Endothelial cell of umbilical vein (primary cell): ENCODE measurements at regions not wholly inside any gene's neighbourhood (a gene's known extent, or its start where the extent isn't known, plus 50 kb on each side); places are given as distances from the start of the nearest gene placed in this dataset.

Experiments
- BruUV-seq: library from RNA; stranded (reverse); fragments of 400-500 nt; replicated peaks from 2 replicates; lab custom pipeline; 2021; lab: Mats Ljungman, UMichigan
- CTCF ChIA-PET: fragments of 300-600, 350-600 bp; sonication (Branson Sonifier 250); formaldehyde crosslinking; loops from one replicate; lab custom pipeline; 2021; ENCODE audit warnings: antibody characterized with exemption, inconsistent platforms; lab: Charles Lee
- POLR2A ChIA-PET: fragments of 300-600, 350-600 bp; sonication (Branson Sonifier 250); formaldehyde crosslinking; loops from one replicate; lab custom pipeline; 2021; ENCODE audit warnings: antibody characterized with exemption, inconsistent platforms; lab: Charles Lee
- DNase-seq: peaks from one replicate; pipeline ENCODE4 v3.0.0-alpha.2; 2011; ENCODE audit warnings: low read depth, low spot score
- FAIRE-seq: peaks from 2 replicates; lab custom pipeline; 2011; peaks lifted over from hg19 to GRCh38; lab: Jason Lieb, UNC
- H2AFZ ChIP-seq: 2 replicates; pipeline ENCODE4 v1.6.0; 2012; ENCODE audit warnings: low read depth, low read length, control low read depth, inconsistent platforms
- H3K27ac ChIP-seq: 2 replicates; pipeline ENCODE4 v1.5.1; 2011; ENCODE audit warnings: low read depth, mild to moderate bottlenecking, control low read depth, low read length, moderate library complexity; ENCODE audit not compliant: insufficient read depth
- H3K27me3 ChIP-seq, 2 experiments: 2 replicates each; pipeline versions ENCODE4 v1.6.0 to v1.6.1; 2011; ENCODE audit warnings: low read length in 2 of 2, mixed read lengths in 1 of 2; ENCODE audit not compliant: control insufficient read depth in 2 of 2, insufficient read depth in 2 of 2
- H3K36me3 ChIP-seq, 2 experiments: 2 replicates in 1 of 2; 3 replicates in 1 of 2; pipeline ENCODE4 v1.5.1; 2011; ENCODE audit warnings: low read length in 2 of 2, mild to moderate bottlenecking in 1 of 2, moderate library complexity in 1 of 2; ENCODE audit not compliant: control insufficient read depth in 2 of 2, insufficient read depth in 2 of 2; ENCODE audit errors: extremely low read depth in 1 of 2
- H3K4me1 ChIP-seq: 3 replicates; pipeline ENCODE4 v1.5.1; 2011; ENCODE audit warnings: mild to moderate bottlenecking, low read length; ENCODE audit not compliant: control insufficient read depth, insufficient read depth; ENCODE audit errors: extremely low read depth
- H3K4me2 ChIP-seq: 2 replicates; pipeline ENCODE4 v1.6.1; 2011; ENCODE audit warnings: low read length, control low read depth, mixed read lengths; ENCODE audit not compliant: insufficient read depth
- H3K4me3 ChIP-seq, 3 experiments: fragments of 200-600 bp in 1 of 3; sonication (generic), shearing (Covaris generic) in 1 of 3; replicated peaks in 1 of 3; 2 replicates each; pipeline ENCODE4 v1.5.1; 2011 to 2016; ENCODE audit warnings: control low read depth in 3 of 3, low read length in 3 of 3, mild to moderate bottlenecking in 2 of 3, inconsistent platforms in 1 of 3, low read depth in 1 of 3, moderate library complexity in 1 of 3; ENCODE audit not compliant: insufficient read depth in 1 of 3
- H3K79me2 ChIP-seq: 2 replicates; pipeline ENCODE4 v1.6.0; 2012; ENCODE audit warnings: low read length, inconsistent platforms; ENCODE audit not compliant: control insufficient read depth, insufficient read depth
- H3K9ac ChIP-seq: replicated peaks from 2 replicates; pipeline ENCODE3; 2011; ENCODE audit warnings: low read length, control low read depth; ENCODE audit not compliant: insufficient read depth; ENCODE audit errors: extremely low read depth
- H3K9me1 ChIP-seq: replicated peaks from 3 replicates; pipeline ENCODE4 v1.6.0; 2011; ENCODE audit warnings: mild to moderate bottlenecking, low read length; ENCODE audit not compliant: control insufficient read depth, insufficient read depth; ENCODE audit errors: extremely low read depth
- H3K9me3 ChIP-seq: replicated peaks from 2 replicates; pipeline ENCODE4 v1.5.1; 2012; ENCODE audit warnings: low read length, inconsistent platforms; ENCODE audit not compliant: control insufficient read depth, insufficient read depth
- H4K20me1 ChIP-seq: replicated peaks from 2 replicates; pipeline ENCODE3; 2011; ENCODE audit warnings: mild to moderate bottlenecking, low read length; ENCODE audit not compliant: control insufficient read depth, insufficient read depth; ENCODE audit errors: extremely low read depth
- JUN ChIP-seq: IDR thresholded peaks from 2 replicates; pipeline ENCODE4 v1.6.1; 2011; ENCODE audit warnings: borderline replicate concordance, low read depth; ENCODE audit not compliant: insufficient read length, insufficient read depth
- MYC ChIP-seq: IDR thresholded peaks from one replicate; pipeline ENCODE4 v1.6.1; 2011; ENCODE audit warnings: mild to moderate bottlenecking, low read depth, low read length
- POLR2A ChIP-seq: IDR thresholded peaks from 2 replicates; pipeline ENCODE4 v1.6.1; 2012; ENCODE audit warnings: low read depth, mild to moderate bottlenecking, control low read depth, low read length
- POLR2AphosphoS5 ChIP-seq: IDR thresholded peaks from 2 replicates; pipeline ENCODE4 v1.6.1; 2012; ENCODE audit warnings: low read depth, mild to moderate bottlenecking, control low read depth, low read length, moderate library complexity; ENCODE audit not compliant: insufficient read depth
- dilution Hi-C: fragments of 300-500 bp; cut with MboI; formaldehyde crosslinking; loops from one replicate; pipeline ENCODE4 v1.15.0; 2019; ENCODE audit warnings: low sequenced_read_pairs; ENCODE audit not compliant: extremely low pct_ligation_motif_present
- intact Hi-C: fragments of 100-400 bp; cut with micrococcal nuclease; formaldehyde crosslinking; loops from one replicate; pipeline ENCODE4 v1.10.0; 2022

- FAIRE-seq (no peak), DNase-seq (no peak)
- TF ChIP-seq MYC, result no peak
- BruUV-seq, result no TSS peak
- Histone ChIP-seq H2AFZ (no peak overlapping the region), H3K4me2 (no peak overlapping the region), H3K9me3 (no peaks in the 10 kb centered on the region), H3K4me3 (no peak overlapping the region), H3K4me1 (no peaks in the 10 kb centered on the region), H3K27me3 (peaks cover 0 to 1% of the 10 kb centered on the region in 2 experiments), H4K20me1 (no peaks in the 10 kb centered on the region), H3K27ac (no peak overlapping the region), H3K9ac (no peak overlapping the region), H3K36me3 (no peaks in the 10 kb centered on the region), H3K79me2 (no peaks in the 10 kb centered on the region), H3K9me1 (no peaks in the 10 kb centered on the region)
- POLR2A ChIA-PET, result no interaction called here
- dilution Hi-C loops (no loop called here), intact Hi-C loops (no loop called here)
- CTCF ChIA-PET, result no interaction called here
Measured at GRCh38 chr9:107219486-107220077, 63.5 kb upstream of the RAD23B start.

GRCh38 chr9:107221321-107221720 is 61.8 kb upstream of the RAD23B start:
- Histone ChIP-seq H2AFZ (no peak overlapping the region), H3K27ac (no peak overlapping the region), H3K4me3 (no peak overlapping the region), H4K20me1 (no peaks in the 10 kb centered on the region), H3K4me2 (no peak overlapping the region), H3K79me2 (no peaks in the 10 kb centered on the region), H3K36me3 (no peaks in the 10 kb centered on the region), H3K9me3 (no peaks in the 10 kb centered on the region), H3K9me1 (no peaks in the 10 kb centered on the region), H3K9ac (no peak overlapping the region), H3K27me3 (peaks cover 0 to 1% of the 10 kb centered on the region in 2 experiments), H3K4me1 (no peaks in the 10 kb centered on the region)
- ChIA-PET POLR2A (no interaction called here), CTCF (interaction anchor here (0.9 kb wide), 1 partner anchor 157 kb away, joined by 3 read pairs; no protein-coding TSS in a partner anchor)
- intact Hi-C loops, result no loop called here
- TF ChIP-seq POLR2A, result no peak
- no peak for TF ChIP-seq MYC
- no peak for TF ChIP-seq POLR2AphosphoS5
- no peak for TF ChIP-seq JUN
- BruUV-seq, result no TSS peak
- FAIRE-seq (no peak), DNase-seq (no peak)
- dilution Hi-C loops, result no loop called here
